CD4-positive, alpha-beta T cell treated with Interleukin-17A for 1 hour (primary cell): ENCODE measurements at regions not wholly inside any gene's neighbourhood (a gene's known extent, or its start where the extent isn't known, plus 50 kb on each side); places are given as distances from the start of the nearest gene placed in this dataset.

ENCODE experiments used
- DNase-seq: peaks from one replicate; pipeline ENCODE4 v3.0.0-alpha.2; 2020

- no peak for DNase-seq
These were observed 153.4 kb upstream of the B3GAT1 start for GRCh38 chr11:134565343-134565891.

DNA sequence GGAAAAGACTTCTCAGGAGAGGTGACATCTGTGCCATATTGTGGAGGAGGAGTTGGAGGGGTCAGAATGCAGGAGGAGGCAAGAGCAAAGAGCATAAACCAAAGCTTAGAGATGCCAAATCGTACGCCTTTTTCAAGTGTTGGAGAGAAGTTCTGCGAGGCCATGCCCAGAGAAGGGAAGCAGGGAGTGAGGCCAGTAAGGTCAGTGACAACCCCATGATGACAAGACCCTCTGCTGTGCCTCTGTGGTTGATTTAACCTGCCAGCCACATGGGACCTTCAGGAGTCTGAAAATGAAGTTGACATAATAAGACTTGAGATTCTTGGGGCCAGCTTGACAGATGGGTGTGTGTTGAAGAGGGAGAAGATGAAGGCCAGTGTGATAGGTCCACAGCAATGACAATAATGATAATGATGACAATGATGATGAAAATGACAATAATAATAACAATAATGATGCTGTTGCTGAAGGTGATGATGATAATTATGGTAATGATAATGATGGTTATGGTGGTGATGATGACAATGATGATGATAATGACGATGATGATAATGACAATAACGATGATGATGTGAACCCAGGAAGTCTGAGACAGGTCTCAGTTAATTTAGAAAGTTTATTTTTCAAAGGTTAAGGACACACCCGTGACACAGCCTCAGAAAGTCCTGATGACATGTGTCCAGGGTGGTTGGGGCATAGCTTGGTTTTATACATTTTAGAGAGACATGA, 152.6 kb upstream of the B3GAT1 start:
- DNase-seq: no peak

- no peak for DNase-seq
These were observed 151.0 kb upstream of the B3GAT1 start for GRCh38 chr11:134562941-134563471.

DNA sequence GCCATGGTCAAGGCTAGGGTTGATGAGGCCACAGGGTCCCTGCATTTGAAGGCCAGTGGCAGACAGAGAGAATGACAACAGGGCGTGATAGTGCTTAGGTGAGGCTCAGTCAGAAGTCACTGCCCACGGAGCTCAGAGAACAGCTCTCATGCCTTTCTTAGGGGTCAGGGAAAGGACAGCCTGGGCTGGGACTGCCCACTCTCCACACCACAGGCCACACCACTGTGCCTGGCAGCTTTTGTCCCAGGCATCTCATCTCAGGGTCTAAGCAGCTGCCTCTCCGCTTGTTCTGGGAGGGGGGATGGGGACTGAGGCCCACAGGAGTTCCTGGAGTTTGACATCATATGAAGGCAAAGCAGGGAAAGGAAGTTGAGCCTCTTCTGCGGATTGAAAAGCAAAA, 150.2 kb upstream of the B3GAT1 start:
- no peak for DNase-seq

GRCh38 chr11:134561331-134561720, 149.3 kb upstream of the B3GAT1 start:
- no peak for DNase-seq

- no peak for DNase-seq
These were observed 148.7 kb upstream of the B3GAT1 start for GRCh38 chr11:134560566-134561330.

GRCh38 chr11:134560066-134560465, 148.0 kb upstream of the B3GAT1 start:
- no peak for DNase-seq

- DNase-seq: no peak
These were observed 147.5 kb upstream of the B3GAT1 start for GRCh38 chr11:134559602-134559962.

- no peak for DNase-seq
These were observed 147.0 kb upstream of the B3GAT1 start for GRCh38 chr11:134558916-134559601.

DNA sequence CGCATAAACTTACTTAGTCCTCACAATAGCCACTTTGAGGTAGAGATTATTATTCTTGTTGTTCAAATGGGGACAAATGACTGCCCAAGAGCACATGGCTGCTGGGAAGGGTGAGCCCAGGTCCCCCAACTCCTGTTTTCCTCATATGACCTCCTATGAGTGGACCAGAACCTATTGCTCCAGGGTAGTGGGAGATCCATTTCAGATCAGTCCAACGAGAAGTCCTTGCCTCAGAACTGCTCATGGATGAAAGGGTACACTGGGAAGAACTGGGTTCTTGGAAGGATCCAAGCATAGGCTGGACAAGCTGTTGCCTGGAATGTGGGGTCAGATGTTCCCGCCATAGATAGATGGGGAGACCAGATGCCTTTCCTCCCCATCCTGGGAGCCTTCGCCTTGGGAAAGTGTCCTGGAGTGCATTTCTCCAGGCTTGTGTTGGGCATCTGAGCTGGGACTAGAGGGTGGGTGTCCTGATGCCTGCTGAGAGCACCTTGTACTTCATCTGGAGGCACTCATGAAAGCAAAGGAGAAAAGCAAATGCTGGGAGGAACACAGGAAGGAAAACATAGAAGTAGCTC, 146.3 kb upstream of the B3GAT1 start:
- no peak for DNase-seq

GRCh38 chr11:134557571-134558257, 145.7 kb upstream of the B3GAT1 start:
- DNase-seq: no peak

- no peak for DNase-seq
These were observed 144.1 kb upstream of the B3GAT1 start for GRCh38 chr11:134556186-134556585.

DNA sequence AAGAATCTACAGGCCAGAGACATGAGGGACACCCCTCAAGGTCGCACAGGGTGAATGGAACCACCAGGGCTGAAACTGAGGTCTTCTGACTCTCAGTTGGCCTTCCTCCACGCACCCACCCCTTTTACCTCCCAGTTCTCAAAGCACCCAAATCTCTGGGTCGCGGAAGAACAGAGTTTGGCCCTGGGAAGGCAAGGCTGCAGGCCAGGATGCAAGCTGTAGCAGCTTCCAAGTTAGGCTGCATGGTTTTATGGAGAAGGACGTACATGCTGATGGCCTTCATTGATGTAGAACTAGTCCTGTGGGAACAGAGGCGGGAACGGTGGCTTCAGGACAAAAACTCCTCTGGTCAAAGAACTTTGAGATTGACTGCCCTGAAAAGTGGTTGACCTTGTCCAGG, 143.5 kb upstream of the B3GAT1 start:
- DNase-seq: no peak

DNA sequence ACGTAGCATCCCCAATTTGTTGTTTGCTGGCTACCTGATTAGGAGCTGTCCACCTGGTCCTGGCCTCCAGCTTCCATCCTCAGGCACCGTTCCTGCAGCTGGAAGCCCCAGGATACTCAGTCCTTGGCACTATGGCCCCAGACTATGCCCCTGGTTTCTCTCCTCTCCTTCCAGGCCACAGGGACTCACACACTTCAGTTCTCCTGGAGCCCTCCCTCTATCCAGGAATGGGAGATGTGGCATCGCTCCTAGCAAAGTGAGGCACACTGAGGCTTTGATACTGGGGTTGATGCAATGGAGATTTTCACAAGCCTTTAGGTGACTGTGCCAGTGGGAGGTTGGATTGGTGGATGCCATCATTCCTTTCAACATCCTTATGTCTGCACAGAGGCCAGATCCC, 142.8 kb upstream of the B3GAT1 start:
- DNase-seq: no peak

- DNase-seq: no peak
These were observed 142.1 kb upstream of the B3GAT1 start for GRCh38 chr11:134554106-134554505.

DNA sequence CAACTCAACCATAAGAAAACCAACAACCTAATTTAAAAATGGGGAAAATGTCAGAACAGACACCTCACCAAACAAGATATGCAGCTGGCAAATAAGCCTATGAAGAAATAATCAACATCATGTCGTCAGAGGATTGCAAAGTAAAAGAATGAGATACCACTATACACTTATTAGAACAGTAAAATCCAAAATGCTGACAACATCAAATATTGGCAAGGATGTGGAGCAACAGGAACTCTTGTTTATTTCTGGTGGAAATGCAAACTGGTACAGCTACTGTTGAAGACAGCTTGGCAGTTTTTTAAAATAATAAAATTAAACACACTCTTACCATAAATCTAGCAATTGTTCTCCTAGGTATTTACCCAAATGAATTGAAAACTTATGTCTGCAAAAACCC, 140.7 kb upstream of the B3GAT1 start:
- no peak for DNase-seq

DNA sequence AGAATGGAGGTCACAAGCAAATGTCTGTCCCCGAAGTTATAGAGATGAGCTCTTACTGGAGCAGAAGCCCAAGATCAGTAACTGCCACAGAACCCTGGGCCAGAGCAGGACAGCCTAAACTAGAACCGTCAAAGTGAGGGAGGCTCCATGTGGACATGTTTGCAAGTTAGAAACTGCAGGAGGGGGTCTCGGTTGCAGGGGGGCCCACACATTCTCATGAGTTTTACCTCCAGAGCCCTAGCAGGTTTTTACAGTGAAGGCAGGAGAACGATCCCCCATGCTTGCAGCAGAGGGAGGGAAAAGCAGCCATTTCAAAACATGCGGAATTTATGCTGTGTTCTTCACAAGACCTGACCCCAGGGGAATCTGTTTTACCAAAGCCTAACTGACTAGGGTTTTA, 133.5 kb upstream of the B3GAT1 start:
- DNase-seq: no peak

GRCh38 chr11:134544095-134544815, 132.2 kb upstream of the B3GAT1 start:
- no peak for DNase-seq

DNA sequence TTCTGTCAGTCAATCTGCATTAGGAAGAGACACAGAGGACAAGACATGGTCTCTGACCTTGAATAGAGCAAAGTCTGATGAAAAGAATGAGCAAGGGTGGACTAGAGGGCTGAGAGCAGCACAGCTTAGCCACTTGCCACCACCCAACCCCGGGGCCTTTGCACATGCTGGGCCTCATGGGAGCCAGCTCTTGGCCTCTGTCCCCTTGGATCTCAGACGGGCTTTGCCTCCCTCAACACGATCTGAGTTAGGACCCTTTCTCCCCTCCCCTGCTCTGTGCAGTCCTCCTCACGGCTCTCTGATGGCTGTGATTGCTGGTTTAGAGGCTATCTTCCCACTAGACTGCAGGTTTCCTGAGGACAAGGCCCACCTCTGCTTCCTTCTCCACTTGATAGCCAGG, 131.6 kb upstream of the B3GAT1 start:
- DNase-seq: no peak

DNA sequence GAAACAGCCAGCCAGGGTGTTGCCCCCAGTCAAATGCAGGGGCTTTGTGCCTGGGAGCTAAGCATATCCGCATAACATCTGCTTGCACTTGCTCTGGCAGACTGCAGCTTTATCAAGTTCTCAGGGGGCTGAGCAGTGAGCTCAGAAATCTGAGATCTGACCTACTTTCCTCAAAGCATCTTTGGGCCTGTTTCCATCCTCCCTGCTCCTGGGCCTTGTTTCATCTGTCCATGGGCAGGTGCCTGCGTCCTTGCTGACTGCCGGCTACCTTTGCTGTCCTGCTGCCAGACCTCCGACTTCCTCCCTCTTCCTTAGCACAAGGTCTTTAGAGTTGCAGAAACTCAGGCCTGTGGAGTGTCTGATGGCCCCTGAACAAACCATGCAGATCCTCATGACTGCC, 131.2 kb upstream of the B3GAT1 start:
- DNase-seq: no peak

GRCh38 chr11:134542401-134543165, 130.5 kb upstream of the B3GAT1 start:
- DNase-seq: no peak
